SK-N-SH (cell line): ENCODE measurements at regions not wholly inside any gene's neighbourhood (a gene's known extent, or its start where the extent isn't known, plus 50 kb on each side); places are given as distances from the start of the nearest gene placed in this dataset.

Experiments
- CTCF ChIA-PET: fragments of 300-600, 350-600 bp; formaldehyde crosslinking; extraction: SDS; loops from one replicate; lab custom pipeline; 2021; lab: Yijun Ruan, JAX
- POLR2A ChIA-PET: fragments of 350-600 bp; sonication (Branson Sonifier 250); formaldehyde crosslinking; extraction: SDS; loops from one replicate; lab custom pipeline; 2020; ENCODE audit warnings: antibody characterized with exemption, inconsistent platforms; lab: Yijun Ruan, JAX
- DNase-seq: peaks from one replicate; pipeline ENCODE4 v3.0.0; 2012
- H2AFZ ChIP-seq: fragments of 200-600 bp; sonication (generic); 2 replicates; pipeline ENCODE4 v1.8.1; 2016; ENCODE audit warnings: antibody characterized with exemption, mild to moderate bottlenecking, low read depth
- H3F3A ChIP-seq: fragments of 200-600 bp; sonication (generic); replicated peaks from 2 replicates; pipeline ENCODE3; 2016; ENCODE audit warnings: antibody characterized with exemption, mild to moderate bottlenecking; ENCODE audit not compliant: insufficient read depth
- H3K27ac ChIP-seq, 2 experiments: fragments of 200-500 bp in 1 of 2; fragments of 200-600 bp in 1 of 2; sonication (Bioruptor generic) in 1 of 2; sonication (generic), shearing (Covaris generic) in 1 of 2; 2 replicates each; pipeline versions ENCODE4 v1.5.1 to v1.6.1; 2014 to 2016; ENCODE audit warnings: low read depth in 2 of 2, inconsistent platforms in 1 of 2, low read length in 1 of 2, mild to moderate bottlenecking in 1 of 2, mixed read lengths in 1 of 2
- H3K27me3 ChIP-seq: fragments of 200-600 bp; sonication (generic), shearing (Covaris generic); 2 replicates; pipeline ENCODE4 v1.6.1; 2016; ENCODE audit warnings: mixed run types; ENCODE audit not compliant: insufficient read depth
- H3K36me3 ChIP-seq, 2 experiments: fragments of 200-500 bp in 1 of 2; fragments of 200-600 bp in 1 of 2; sonication (Bioruptor generic) in 1 of 2; sonication (generic) in 1 of 2; replicated peaks in 1 of 2; 2 replicates each; pipeline versions ENCODE3 to v1.5.1; 2014 to 2016; ENCODE audit warnings: low read length in 1 of 2, mild to moderate bottlenecking in 1 of 2; ENCODE audit not compliant: insufficient read depth in 2 of 2, control insufficient read depth in 1 of 2
- H3K4me1 ChIP-seq, 2 experiments: fragments of 200-500 bp in 1 of 2; fragments of 200-600 bp in 1 of 2; sonication (Bioruptor generic) in 1 of 2; sonication (generic), shearing (Covaris generic) in 1 of 2; 2 replicates each; pipeline versions ENCODE4 v1.5.1 to v1.6.1; 2014 to 2016; ENCODE audit warnings: low read depth in 1 of 2, low read length in 1 of 2, mixed run types in 1 of 2; ENCODE audit not compliant: insufficient read depth in 2 of 2, control insufficient read depth in 1 of 2
- H3K4me2 ChIP-seq: fragments of 200-600 bp; sonication (generic), shearing (Covaris generic); 2 replicates; pipeline ENCODE4 v1.6.1; 2017; ENCODE audit warnings: mixed run types
- H3K4me3 ChIP-seq, 2 experiments: fragments of 200-500 bp in 1 of 2; fragments of 200-600 bp in 1 of 2; sonication (Bioruptor generic) in 1 of 2; sonication (generic), shearing (Covaris generic) in 1 of 2; 2 replicates each; pipeline versions ENCODE4 v1.5.1 to v1.8.1; 2014 to 2016; ENCODE audit warnings: low read depth in 2 of 2, inconsistent platforms in 1 of 2, low read length in 1 of 2, mild to moderate bottlenecking in 1 of 2, mixed read lengths in 1 of 2, moderate library complexity in 1 of 2
- H3K79me2 ChIP-seq: fragments of 200-600 bp; sonication (generic); 2 replicates; pipeline ENCODE4 v1.8.1; 2017; ENCODE audit warnings: mild to moderate bottlenecking; ENCODE audit not compliant: insufficient read depth
- H3K9ac ChIP-seq: fragments of 200-600 bp; sonication (generic); 2 replicates; pipeline ENCODE4 v1.6.1; 2017; ENCODE audit warnings: mixed run types
- H3K9me2 ChIP-seq: fragments of 200-600 bp; sonication (generic); 2 replicates; pipeline ENCODE4 v1.6.1; 2017; ENCODE audit warnings: mixed run types
- H3K9me3 ChIP-seq: fragments of 200-600 bp; sonication (generic); 2 replicates; pipeline ENCODE4 v1.6.1; 2017; ENCODE audit warnings: mixed run types, mild to moderate bottlenecking, moderate library complexity
- H4K20me1 ChIP-seq: fragments of 200-600 bp; sonication (generic); 2 replicates; pipeline ENCODE4 v1.6.1; 2017; ENCODE audit warnings: mild to moderate bottlenecking, mixed run types; ENCODE audit not compliant: insufficient read depth
- CHD2 ChIP-seq: fragments of 150-350 bp; IDR thresholded peaks from 2 replicates; pipeline ENCODE4 v1.6.1; 2018; ENCODE audit warnings: low read length; ENCODE audit not compliant: partially characterized antibody
- ELF1 ChIP-seq: IDR thresholded peaks from 2 replicates; pipeline ENCODE4 v1.4.0; 2012
- EZH2phosphoT487 ChIP-seq: fragments of 200-600 bp; sonication (generic); IDR thresholded peaks from 2 replicates; pipeline ENCODE4 v1.6.1; 2017; ENCODE audit warnings: low read depth, mixed run types, mild to moderate bottlenecking, antibody characterized with exemption, moderate library complexity, borderline replicate concordance
- FOSL2 ChIP-seq: IDR thresholded peaks from 2 replicates; pipeline ENCODE4 v1.4.0; 2012; ENCODE audit warnings: low read depth, mild to moderate bottlenecking, moderate library complexity, borderline replicate concordance
- FOXJ3 ChIP-seq: sonication (generic); formaldehyde crosslinking; IDR thresholded peaks from 2 replicates; pipeline ENCODE4 v1.5.1; 2020; ENCODE audit warnings: mild to moderate bottlenecking, missing genetic modification reagents
- FOXM1 ChIP-seq: IDR thresholded peaks from 2 replicates; pipeline ENCODE4 v1.4.0; 2012; ENCODE audit warnings: low read depth, mild to moderate bottlenecking
- GABPA ChIP-seq: IDR thresholded peaks from 2 replicates; pipeline ENCODE4 v1.4.0; 2012; ENCODE audit warnings: low read depth, mild to moderate bottlenecking
- NFIC ChIP-seq: IDR thresholded peaks from 2 replicates; pipeline ENCODE4 v1.4.0; 2012; ENCODE audit warnings: borderline replicate concordance
- POLR2AphosphoS5 ChIP-seq: IDR thresholded peaks from 2 replicates; pipeline ENCODE4 v1.6.1; 2012; ENCODE audit warnings: low read depth, low read length
- RCOR1 ChIP-seq: fragments of 150-350 bp; IDR thresholded peaks from 2 replicates; pipeline ENCODE4 v1.6.1; 2017; ENCODE audit warnings: antibody characterized with exemption, low read length
- RFX5 ChIP-seq: IDR thresholded peaks from 2 replicates; pipeline ENCODE4 v1.6.1; 2012; ENCODE audit warnings: mild to moderate bottlenecking, improper control_type of control experiment, low read length
- TAF1 ChIP-seq: IDR thresholded peaks from 2 replicates; pipeline ENCODE4 v1.6.1; 2012; ENCODE audit warnings: low read depth, mild to moderate bottlenecking, low read length, moderate library complexity, borderline replicate concordance
- TEAD4 ChIP-seq: IDR thresholded peaks from 2 replicates; pipeline ENCODE4 v1.4.0; 2012; ENCODE audit warnings: mild to moderate bottlenecking, borderline replicate concordance; ENCODE audit not compliant: insufficient read depth
- YY1 ChIP-seq: IDR thresholded peaks from 2 replicates; pipeline ENCODE4 v1.4.0; 2012; ENCODE audit warnings: low read depth, mild to moderate bottlenecking
- WGBS: methylation state at CpG from one replicate; pipeline ENCODE4 v1.1.6; 2017; ENCODE audit warnings: low lambda C conversion rate; 5-methylcytosine and 5-hydroxymethylcytosine counted together
- TF ChIP-seq, protein P1 (sequence below): fragments of 200-600 bp; sonication (generic); IDR thresholded peaks from 2 replicates; pipeline ENCODE4 v1.6.1; 2017; ENCODE audit warnings: antibody characterized with exemption, mild to moderate bottlenecking, moderate library complexity
- TF ChIP-seq, protein P2 (sequence below): IDR thresholded peaks from 2 replicates; pipeline ENCODE4 v1.4.0; 2012; ENCODE audit warnings: low read depth, borderline replicate concordance
- TF ChIP-seq, protein P3 (sequence below): fragments of 150-350 bp; IDR thresholded peaks from 2 replicates; pipeline ENCODE4 v1.6.1; 2017; ENCODE audit warnings: antibody characterized with exemption, low read length, low read depth, borderline replicate concordance
- TF ChIP-seq, protein P4 (sequence below): IDR thresholded peaks from 2 replicates; pipeline ENCODE4 v1.4.0; 2012; ENCODE audit warnings: low read depth, borderline replicate concordance

DNA sequence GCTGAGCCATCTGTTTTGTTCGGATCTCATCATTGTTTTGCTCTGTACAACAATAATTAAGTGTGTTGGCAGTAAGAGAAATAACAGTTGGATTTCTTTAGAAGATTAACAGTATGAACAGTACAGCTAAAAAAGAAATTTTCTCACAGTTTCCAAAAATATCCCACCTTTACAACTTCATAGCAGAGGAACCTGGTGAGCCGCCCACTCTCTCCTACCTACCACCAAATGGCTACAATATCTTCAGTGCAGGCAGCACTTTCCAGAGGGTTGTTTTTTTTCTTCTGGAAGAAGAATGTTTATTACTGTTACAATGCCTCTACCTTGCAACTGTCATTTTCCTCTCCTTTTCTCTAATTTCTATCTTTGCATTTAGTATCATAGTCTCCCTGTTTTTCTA lies 1577.5 kb upstream of the PRR20A start:
- Histone ChIP-seq H3K9me2 (no peaks in the 10 kb centered on the region), H3K27me3 (no peaks in the 10 kb centered on the region), H3K9ac (no peak overlapping the region), H3K4me3 (no peak overlapping the region), H3K79me2 (no peaks in the 10 kb centered on the region), H3K4me1 (no peaks in the 10 kb centered on the region), H3K9me3 (no peaks in the 10 kb centered on the region), H4K20me1 (no peaks in the 10 kb centered on the region), H3K27ac (no peak overlapping the region), H3K36me3 (no peaks in the 10 kb centered on the region), H3F3A (no peaks in the 10 kb centered on the region), H2AFZ (no peak overlapping the region), H3K4me2 (no peak overlapping the region)
- 4% methylated on average over 2 of the region's 2 CpGs for WGBS
- ChIA-PET CTCF (no interaction called here), POLR2A (no interaction called here)
- no peak for TF ChIP-seq RCOR1
- no peak for TF ChIP-seq FOSL2
- TF ChIP-seq CHD2 = no peak
- TF ChIP-seq FOXM1 = no peak
- TF ChIP-seq POLR2AphosphoS5 = no peak
- no peak for TF ChIP-seq GABPA
- TF ChIP-seq, protein P1, sequence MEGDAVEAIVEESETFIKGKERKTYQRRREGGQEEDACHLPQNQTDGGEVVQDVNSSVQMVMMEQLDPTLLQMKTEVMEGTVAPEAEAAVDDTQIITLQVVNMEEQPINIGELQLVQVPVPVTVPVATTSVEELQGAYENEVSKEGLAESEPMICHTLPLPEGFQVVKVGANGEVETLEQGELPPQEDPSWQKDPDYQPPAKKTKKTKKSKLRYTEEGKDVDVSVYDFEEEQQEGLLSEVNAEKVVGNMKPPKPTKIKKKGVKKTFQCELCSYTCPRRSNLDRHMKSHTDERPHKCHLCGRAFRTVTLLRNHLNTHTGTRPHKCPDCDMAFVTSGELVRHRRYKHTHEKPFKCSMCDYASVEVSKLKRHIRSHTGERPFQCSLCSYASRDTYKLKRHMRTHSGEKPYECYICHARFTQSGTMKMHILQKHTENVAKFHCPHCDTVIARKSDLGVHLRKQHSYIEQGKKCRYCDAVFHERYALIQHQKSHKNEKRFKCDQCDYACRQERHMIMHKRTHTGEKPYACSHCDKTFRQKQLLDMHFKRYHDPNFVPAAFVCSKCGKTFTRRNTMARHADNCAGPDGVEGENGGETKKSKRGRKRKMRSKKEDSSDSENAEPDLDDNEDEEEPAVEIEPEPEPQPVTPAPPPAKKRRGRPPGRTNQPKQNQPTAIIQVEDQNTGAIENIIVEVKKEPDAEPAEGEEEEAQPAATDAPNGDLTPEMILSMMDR = no peak
- no peak for TF ChIP-seq EZH2phosphoT487
- no peak for TF ChIP-seq NFIC
- TF ChIP-seq TAF1 = no peak
- TF ChIP-seq, protein P2, sequence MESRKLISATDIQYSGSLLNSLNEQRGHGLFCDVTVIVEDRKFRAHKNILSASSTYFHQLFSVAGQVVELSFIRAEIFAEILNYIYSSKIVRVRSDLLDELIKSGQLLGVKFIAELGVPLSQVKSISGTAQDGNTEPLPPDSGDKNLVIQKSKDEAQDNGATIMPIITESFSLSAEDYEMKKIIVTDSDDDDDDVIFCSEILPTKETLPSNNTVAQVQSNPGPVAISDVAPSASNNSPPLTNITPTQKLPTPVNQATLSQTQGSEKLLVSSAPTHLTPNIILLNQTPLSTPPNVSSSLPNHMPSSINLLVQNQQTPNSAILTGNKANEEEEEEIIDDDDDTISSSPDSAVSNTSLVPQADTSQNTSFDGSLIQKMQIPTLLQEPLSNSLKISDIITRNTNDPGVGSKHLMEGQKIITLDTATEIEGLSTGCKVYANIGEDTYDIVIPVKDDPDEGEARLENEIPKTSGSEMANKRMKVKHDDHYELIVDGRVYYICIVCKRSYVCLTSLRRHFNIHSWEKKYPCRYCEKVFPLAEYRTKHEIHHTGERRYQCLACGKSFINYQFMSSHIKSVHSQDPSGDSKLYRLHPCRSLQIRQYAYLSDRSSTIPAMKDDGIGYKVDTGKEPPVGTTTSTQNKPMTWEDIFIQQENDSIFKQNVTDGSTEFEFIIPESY = no peak
- TF ChIP-seq TEAD4 = no peak
- TF ChIP-seq, protein P3, sequence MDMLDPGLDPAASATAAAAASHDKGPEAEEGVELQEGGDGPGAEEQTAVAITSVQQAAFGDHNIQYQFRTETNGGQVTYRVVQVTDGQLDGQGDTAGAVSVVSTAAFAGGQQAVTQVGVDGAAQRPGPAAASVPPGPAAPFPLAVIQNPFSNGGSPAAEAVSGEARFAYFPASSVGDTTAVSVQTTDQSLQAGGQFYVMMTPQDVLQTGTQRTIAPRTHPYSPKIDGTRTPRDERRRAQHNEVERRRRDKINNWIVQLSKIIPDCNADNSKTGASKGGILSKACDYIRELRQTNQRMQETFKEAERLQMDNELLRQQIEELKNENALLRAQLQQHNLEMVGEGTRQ = no peak
- TF ChIP-seq FOXJ3 (CRISPR knock-in tag) = no peak
- no peak for TF ChIP-seq RFX5
- no peak for TF ChIP-seq ELF1
- TF ChIP-seq YY1 = no peak
- TF ChIP-seq, protein P4, sequence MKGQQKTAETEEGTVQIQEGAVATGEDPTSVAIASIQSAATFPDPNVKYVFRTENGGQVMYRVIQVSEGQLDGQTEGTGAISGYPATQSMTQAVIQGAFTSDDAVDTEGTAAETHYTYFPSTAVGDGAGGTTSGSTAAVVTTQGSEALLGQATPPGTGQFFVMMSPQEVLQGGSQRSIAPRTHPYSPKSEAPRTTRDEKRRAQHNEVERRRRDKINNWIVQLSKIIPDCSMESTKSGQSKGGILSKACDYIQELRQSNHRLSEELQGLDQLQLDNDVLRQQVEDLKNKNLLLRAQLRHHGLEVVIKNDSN = no peak
- no peak for DNase-seq
